Panc1 (cell line): ENCODE measurements at regions not wholly inside any gene's neighbourhood (a gene's known extent, or its start where the extent isn't known, plus 50 kb on each side); places are given as distances from the start of the nearest gene placed in this dataset.

Experiments
- CTCF ChIP-seq: fragments of 450-650 bp; IDR thresholded peaks from 2 replicates; pipeline ENCODE4 v1.5.1; 2017; ENCODE audit warnings: mild to moderate bottlenecking
- POLR2AphosphoS5 ChIP-seq: IDR thresholded peaks from 2 replicates; pipeline ENCODE4 v1.6.1; 2012; ENCODE audit warnings: mild to moderate bottlenecking, low read depth, low read length, moderate library complexity
- REST ChIP-seq, 2 experiments: IDR thresholded peaks; 2 replicates each; pipeline ENCODE4 v1.6.1; 2011 to 2012; ENCODE audit warnings: low read depth in 2 of 2, control low read depth in 1 of 2, low read length in 1 of 2, mild to moderate bottlenecking in 1 of 2, moderate library complexity in 1 of 2; ENCODE audit not compliant: insufficient read depth in 1 of 2
- SIN3A ChIP-seq: IDR thresholded peaks from 2 replicates; pipeline ENCODE4 v1.6.1; 2012; ENCODE audit warnings: low read depth, mild to moderate bottlenecking, low read length, moderate library complexity, borderline replicate concordance; ENCODE audit not compliant: insufficient read depth
- TCF7L2 ChIP-seq: IDR thresholded peaks from 2 replicates; pipeline ENCODE4 v1.6.1; 2011; ENCODE audit warnings: mild to moderate bottlenecking, low read depth, low read length, inconsistent platforms

GRCh38 chr12:86834217-86834616 lies 578.0 kb upstream of the MGAT4C start:
- TF ChIP-seq SIN3A (no peak), CTCF (no peak), POLR2AphosphoS5 (no peak), REST (IDR thresholded peaks at IDR 0.05; ENCODE audit: insufficient read depth in 1 of 2, low read depth in 2 of 2, low read length in 1 of 2) (no peak), TCF7L2 (no peak)
